ENCODE measurements at regions not wholly inside any gene's neighbourhood (a gene's known extent, or its start where the extent isn't known, plus 50 kb on each side); places are given as distances from the start of the nearest gene placed in this dataset.

DNA sequence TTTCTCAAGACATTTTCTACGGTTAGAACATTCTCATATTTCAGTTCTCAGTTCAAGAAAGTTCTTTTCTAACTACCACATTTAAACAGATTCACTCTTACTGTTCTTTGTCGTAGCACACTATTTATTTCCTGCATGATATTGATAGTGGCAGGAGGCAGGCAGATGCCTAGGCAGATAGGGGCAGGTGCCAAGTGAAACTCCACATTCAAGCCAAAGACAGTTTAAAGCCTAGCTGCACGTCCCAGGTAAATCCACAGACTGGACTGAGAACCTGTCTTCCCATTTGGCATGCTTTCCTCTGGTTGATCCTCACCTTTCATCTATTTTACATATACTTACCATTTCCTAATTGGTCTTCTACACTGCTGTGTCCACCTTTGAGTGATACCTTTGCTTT lies 359.3 kb downstream of the TMX3 start:
- DNase-seq (ENCODE audit: low read depth, low spot score): no peak

DNA sequence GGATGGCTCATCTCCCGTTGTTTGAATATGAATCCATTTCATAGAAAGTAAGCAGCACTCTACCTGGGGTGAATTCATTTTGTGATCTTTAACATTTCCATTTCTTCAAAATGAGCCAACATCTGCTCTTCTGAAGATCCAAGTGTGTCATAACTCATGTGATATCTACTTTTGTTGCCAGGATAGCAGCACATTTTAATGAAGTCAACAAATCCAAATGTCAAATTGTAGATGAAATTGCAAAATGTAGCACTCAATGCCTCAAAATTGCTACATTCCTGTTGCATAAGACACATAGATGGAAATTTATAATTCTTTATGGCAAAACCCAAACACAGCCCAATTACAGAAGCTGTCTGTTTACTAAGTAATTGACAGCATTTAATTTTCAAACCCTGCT lies 360.7 kb downstream of the TMX3 start:
- DNase-seq (ENCODE audit: low read depth, low spot score): no peak

DNA sequence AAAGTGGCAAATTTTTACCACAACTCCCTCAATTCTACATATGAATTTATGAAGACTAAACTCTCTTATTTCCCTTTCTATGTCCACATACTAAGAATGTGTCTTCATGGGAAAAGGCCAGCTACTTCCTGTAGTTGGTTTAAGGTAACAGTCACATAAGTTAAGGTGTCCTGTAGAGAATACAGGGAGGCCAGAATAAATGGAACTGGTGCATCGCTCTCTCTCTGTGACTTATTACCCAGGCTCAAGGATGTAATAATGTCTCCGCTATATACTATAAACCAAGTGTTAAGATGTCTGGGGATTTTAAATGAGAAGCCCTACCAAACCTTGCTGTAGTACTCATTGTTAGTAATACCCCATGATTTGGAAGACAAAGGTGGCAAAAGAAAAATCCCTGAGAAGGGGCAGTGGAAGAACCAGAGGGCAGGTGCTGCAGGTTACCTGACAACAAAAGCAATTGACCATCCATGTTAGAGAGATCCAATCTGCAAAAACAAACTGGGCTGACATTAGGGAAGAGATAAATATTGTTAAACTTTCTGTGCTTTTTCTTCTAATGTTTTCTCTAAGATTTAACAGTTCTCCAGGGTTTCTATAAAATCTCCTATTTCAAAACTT lies 372.8 kb downstream of the TMX3 start:
- DNase-seq (ENCODE audit: low read depth, low spot score): no peak

DNA sequence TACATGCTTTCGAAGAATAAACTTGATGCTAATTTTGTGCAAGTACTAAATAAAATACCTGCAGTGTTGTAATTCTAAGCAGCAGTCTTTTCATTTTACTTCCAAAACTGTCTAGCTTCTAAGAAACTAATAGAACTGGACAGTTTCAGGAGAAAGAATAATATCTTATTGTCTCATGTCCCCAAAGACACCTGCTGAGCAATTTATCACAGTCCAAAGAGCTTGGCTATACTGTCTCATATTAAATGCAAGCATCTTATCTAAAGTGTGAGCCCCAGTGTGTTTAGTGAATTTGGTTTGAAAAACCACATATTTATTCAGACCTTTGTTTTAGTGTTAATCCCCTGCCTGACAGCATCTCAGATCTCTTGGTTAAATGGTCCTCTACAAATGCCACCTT lies 374.3 kb downstream of the TMX3 start:
- no peak for DNase-seq (ENCODE audit: low read depth, low spot score)

DNA sequence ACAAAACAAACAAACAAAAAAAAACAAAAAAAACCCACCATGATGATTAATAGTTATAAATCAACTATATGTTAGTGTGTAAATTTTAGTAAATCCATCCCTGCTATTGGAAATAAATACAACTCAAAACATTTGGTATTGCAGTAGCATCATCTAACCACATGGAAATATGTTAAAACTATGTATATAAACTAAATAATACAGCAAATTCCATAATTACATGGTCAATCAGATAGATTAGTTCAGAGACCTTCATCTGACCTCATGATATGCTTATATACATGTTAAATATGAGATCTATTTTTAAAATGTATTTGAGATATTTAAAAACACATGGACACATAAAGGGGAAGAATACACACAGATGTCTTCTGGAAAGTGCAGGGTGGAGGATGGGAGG lies 384.2 kb downstream of the TMX3 start:
- no peak for DNase-seq (ENCODE audit: low read depth, low spot score)

DNA sequence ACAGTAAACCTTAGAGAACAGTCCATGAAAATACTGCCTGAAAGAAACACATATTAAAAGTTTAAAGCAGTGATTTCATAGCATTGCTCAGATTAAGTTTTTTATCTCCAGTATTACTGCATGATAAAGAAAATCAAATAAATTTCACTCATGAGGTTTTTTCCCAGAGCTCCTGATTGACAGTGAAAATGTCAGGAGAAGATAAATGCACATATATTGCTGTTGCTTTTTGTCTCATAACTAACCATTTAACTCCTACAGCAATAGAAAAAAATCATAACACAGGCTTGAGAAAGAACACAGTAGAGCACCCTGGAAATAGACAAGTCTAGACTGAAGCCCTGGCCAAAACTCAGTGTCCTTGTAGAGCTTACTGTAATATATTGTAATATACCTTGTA lies 391.0 kb downstream of the TMX3 start:
- no peak for DNase-seq (ENCODE audit: low read depth, low spot score)

DNA sequence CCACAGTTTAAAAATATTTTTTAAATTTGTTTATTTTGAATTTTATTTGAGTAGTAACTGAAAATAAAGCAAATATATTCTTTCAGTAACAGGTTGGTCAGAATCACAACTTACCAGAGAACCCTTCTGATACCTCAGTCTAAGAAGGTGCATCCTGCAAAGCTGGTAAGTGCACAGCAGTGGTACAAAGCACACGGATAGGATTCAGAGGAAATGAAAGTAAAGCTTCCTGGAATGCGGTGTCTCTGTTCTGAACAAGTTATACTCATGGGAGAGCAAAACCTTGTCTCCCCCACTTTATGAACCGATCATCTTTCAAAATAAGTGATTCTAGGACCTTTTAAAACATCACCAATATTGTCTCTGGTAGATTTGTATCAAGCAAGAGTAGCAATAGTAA lies 398.3 kb downstream of the TMX3 start:
- DNase-seq (ENCODE audit: low read depth, low spot score): no peak

DNA sequence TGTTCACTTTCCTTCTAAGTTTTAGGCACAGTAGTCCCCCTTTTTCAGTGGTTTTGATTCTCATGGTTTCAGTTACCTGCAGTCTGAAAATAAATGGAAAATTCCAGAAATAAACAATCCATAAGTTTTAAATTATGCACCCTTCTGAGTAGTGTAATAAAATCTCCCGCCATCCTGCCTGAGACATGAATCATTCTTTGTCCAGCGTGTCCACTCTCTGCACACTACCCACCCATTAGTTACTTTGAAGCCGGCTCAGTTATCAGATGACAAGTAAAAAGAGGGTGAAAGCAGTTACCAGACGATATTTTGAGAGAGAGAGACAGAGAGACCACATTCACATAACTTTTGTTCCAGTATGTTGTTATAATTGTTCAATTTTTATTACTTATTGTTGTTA lies 400.5 kb downstream of the TMX3 start:
- no peak for DNase-seq (ENCODE audit: low read depth, low spot score)

DNA sequence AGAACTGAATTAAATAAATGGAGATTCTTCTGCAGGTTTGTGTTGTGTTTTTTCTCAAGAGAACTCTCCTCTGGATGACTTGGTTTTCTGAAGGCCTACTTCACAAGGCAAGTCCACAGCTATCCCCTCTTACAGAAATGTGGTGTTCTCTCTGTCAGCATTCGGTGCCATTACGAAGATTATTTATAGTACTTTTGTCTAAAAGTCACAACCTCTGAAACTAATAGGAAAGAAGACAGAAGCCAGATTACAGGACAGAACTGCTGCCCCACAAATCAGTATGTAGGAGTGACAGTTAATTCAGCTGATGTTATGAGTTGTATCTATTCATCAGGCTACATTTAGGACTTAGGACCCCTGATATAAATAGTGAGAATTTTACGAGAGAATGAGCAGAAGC lies 413.5 kb downstream of the TMX3 start:
- DNase-seq (ENCODE audit: low read depth, low spot score): no peak

DNA sequence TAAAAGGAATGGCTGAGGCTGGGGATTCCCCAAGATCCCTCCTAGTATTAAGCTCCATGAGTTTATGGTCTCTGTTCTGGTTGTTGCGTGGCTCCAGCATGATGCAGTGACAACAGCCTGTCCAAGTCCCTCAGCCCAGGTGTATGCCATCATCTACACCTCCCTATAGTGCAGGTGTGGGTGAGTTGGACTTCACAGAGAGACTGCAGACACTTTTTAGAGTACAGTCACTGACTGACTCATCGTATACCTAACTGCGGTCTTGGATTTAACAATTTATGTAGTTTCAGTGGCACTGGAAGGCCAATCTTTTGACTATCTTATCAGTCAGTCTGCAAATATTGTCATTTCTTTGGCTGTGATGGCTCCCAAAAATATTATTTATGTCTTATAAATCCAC lies 415.0 kb downstream of the TMX3 start:
- DNase-seq (ENCODE audit: low read depth, low spot score): no peak

DNA sequence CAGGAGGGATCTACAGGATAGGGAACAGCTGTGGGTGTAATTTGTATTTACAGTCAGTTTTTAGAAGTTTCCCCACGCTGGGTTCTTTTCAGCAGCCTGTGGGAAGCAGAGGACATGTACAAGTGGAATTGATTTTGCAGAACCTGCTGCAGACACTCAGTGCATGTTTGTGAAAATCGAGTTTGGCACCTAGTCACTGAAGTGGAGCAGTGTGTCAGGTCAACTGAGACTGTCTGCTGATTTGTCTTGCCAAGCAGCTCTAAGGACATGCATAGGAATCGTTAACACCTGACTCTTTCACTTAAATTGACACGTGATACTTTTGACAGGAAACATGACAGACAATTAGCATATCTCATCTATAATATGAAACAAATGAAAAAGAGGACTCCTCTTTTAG lies 416.6 kb downstream of the TMX3 start:
- no peak for DNase-seq (ENCODE audit: low read depth, low spot score)

DNA sequence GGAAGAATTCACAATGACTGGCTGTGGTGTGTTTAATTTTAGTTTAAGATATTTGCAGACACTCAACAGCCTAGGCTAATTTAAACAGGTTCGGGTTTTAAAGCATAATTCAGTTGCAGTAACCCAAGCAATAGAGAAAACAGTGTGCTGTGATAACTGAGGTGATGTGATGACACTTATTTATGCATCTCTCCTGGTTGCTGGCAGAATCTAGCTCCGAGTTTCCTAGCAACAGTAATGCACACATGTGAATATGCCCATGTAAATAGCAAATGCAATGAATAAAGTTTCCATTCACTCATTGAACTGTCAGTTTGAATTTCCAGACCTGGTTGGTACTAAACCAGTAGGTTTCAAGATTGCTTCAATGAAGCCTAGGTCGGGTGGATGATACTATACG lies 426.5 kb downstream of the TMX3 start:
- no peak for DNase-seq (ENCODE audit: low read depth, low spot score)

DNA sequence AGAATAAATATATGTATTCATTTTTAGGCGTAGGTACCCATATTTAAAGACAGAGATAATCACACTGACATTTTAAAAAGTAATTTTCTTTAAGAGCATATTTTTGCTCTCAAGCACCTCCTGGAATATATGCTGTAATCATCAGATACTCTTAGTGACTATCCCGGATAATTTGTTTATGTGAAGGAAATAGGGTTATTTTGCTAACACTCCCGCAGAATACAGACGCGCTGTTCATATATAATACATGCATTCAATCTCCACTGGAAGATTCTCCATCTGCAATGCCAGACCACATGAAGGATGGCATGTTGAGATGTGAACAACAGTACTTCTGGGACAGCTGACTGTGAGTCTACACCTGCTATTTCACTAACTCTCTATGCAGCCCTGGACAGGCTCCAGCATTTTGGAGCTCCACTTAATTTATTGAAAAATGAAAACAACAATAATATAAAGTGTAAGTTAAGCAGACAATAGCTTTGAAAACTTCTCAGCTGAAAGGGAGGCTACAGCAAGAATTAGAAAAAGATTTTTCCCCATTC lies 430.6 kb downstream of the TMX3 start:
- DNase-seq (ENCODE audit: low read depth, low spot score): no peak

DNA sequence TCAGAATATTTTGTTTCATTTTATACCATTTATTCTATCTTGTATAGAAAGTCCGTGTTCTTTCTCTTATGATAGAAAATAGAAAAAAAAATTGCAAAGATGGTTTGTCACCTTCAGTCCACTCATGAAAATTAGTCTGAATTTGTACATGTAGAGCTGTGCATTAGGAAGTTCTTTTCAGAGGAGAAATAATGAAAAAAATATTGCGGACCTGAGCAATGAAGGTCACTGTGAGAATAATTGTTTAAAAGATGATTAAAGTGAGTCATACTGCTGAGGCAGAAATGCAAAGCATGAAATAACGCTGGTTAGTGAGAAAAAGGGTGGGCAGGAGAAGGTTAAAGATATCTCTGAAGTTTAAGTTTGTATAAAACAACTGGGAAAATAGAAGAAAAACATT lies 431.1 kb downstream of the TMX3 start:
- DNase-seq (ENCODE audit: low read depth, low spot score): no peak

DNA sequence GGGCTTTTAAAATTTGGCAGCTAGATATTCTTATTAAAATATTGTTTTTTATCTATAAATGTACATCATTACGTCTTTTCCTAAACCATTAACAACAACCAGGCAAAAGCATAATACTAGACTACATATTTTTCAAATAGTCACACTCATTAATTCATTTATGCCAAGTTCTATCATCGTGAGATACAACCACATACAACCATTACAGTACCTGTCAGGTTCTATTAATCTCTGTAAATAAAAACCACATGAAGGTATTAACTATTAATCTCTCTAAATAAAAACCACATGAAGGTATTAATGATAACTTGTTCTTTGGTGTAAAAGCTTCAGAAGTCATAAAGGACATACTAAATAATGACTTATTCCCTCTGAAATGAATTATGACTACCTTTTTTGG lies 432.7 kb downstream of the TMX3 start:
- no peak for DNase-seq (ENCODE audit: low read depth, low spot score)

DNA sequence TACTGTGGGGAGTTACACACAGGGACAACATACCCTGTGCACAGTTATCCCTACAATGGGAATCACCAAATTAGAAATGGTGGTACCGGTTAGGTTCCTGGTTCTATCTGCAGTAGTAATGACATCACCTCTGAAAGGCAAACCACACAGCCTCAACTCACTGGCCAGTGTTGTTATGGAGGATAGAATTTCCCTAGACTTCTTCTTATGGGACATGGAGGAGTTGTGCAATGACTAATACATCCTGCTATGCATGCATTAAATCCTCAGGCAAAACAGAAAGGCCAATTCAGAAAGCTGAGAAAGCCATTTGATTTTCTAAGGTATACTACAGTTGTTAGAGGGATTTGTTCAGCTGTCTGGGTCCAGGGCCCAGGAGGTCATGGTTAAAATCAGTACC lies 439.3 kb downstream of the TMX3 start:
- no peak for DNase-seq (ENCODE audit: low read depth, low spot score)

DNA sequence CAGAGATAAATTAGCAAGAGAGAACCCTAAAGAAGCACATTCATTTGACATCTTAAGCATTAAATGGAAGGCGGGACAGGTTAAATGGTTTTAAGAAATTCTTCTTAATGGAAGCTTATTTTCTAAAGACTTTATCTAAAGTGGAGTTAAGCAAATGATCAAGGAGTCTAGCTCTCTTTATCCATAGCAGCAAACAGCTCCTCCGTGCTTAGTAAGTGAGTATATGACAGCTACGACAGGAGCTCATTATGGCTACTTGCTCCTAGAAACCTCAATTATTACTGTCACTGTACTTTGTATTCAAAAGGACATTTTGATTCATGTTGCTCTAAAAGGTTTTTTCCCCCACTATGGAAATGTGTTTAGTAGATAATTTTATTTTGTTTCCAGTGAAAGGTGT lies 444.9 kb downstream of the TMX3 start:
- DNase-seq (ENCODE audit: low read depth, low spot score): no peak

DNA sequence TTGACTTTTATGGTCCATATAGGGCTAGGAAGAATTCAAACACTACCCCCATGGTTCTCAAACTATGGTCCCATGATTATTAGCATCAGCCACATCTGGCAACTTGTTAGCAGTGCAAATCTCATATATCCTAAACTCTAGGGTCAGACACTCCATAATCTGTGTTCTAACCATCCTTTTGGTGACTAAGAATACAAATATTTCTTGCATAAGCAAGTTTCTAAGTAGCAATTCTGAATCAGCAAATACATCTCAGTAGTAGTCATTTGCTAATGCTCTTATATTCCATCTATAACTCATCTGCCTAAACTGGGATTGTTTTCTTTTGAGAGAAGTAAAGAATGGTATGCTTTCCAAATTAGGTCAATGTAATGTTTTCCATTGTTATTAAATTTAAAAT lies 447.3 kb downstream of the TMX3 start:
- no peak for DNase-seq (ENCODE audit: low read depth, low spot score)

DNA sequence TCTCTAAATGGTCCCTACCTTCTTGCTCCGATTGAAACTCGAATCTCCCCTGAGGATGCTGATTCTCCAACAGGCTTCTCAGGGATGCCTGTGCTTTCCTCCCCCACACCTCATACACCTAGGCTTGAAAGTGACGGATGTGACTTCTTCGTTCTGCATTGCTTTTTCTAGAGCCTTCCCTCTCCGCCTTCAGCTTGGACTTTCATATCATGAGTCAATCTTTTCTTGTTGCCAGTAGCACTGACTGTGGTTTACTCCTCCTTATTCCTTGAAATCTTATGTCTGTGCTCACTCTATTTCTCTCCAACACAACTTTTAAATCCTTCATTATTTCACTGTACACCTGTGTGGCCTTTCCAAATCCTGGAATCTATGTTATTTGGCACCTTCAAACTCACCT lies 451.4 kb downstream of the TMX3 start:
- DNase-seq (ENCODE audit: low read depth, low spot score): no peak

DNA sequence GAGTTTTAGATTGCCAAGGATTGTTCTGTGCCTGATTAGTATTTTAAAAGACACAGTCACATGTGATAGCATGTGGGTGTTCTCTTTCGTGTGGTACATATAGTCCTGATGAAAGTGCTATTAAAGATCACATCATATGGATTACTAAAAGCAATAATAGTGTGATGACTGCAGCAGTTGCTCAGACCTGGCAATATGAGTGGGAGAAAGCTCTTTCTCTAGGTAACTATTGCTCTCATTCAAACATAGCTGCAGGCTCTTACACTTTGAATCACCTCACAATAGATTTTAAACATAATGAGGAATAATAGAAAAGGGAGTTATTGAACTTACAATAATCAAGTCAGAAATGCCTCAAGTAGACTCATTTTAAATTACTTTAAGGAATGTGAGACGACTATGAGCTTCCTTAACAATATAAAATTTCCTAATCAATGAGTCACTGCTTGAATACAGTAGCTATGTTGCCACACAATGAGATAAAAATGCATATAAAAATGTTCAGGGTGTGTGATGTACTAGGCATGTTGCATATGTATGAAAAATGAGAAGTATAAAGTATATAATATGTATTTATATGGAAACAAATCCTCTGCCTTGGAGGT lies 452.1 kb downstream of the TMX3 start:
- DNase-seq (ENCODE audit: low read depth, low spot score): no peak

DNA sequence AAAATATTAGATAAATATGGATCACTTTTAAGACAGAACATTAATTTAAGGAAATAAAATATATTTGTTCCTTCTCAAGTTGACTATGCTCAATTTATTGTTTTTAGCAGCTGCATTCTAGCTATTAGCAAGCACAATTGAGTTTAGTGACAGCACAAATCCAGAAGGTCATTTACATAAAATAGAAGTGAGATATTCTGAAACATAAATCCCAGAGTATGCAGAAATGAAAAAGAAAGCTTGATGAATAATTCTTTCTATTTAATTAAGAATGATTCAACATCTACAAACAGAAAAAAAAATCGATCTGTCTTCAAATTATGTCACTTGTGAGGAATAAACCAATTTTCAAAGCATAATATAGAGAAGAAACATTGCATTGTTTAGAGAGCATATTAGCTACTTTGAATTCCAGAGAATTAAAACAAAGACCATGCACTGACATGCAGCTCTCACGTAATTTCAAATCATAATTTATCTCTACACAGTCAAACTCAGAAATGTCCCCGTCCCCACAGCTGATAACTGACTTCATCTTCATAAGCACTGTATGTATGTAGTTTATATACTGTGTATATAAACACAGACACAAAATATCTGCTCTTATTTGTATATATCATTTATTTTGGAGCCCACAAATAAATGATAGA lies 458.4 kb downstream of the TMX3 start:
- DNase-seq (ENCODE audit: low read depth, low spot score): no peak

DNA sequence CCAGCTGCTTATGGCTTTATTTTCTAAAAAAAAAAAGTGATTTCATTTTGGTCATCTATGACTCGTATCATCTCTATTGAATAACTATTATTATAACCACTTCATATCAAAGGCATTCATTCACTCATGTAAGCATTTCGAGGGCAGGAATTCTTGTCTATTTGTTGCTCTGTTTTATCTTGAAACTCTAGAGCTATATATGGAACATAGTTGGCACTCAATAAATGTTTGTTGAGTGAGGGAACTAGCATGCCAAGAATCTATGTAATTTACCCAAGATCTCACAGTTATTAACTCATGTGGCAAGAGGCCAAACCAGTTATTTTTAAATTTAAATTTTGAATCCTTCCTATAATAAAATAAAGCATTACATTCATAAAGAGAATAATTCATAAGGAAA lies 470.1 kb downstream of the TMX3 start:
- DNase-seq (ENCODE audit: low read depth, low spot score): no peak

DNA sequence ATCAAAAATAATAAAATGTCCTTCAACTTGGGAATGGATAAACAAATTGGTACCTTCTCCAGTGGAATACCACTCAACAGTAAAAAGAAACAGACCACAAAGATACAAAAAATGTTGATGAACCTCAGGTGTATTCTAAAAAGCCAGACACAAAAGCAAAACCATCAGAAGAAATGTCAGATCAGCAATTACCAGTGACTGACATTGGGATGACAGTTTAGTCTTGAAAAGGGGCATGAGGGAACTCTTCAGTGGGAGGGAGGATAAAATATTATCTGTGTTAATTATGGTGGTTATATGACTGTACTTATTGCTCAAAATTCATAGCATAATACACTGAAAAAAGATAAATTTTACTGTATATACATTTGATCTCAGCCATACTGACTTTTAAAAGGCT lies 473.0 kb downstream of the TMX3 start:
- no peak for DNase-seq (ENCODE audit: low read depth, low spot score)
